ENCODE measurements at regions not wholly inside any gene's neighbourhood (a gene's known extent, or its start where the extent isn't known, plus 50 kb on each side); places are given as distances from the start of the nearest gene placed in this dataset.

DNA sequence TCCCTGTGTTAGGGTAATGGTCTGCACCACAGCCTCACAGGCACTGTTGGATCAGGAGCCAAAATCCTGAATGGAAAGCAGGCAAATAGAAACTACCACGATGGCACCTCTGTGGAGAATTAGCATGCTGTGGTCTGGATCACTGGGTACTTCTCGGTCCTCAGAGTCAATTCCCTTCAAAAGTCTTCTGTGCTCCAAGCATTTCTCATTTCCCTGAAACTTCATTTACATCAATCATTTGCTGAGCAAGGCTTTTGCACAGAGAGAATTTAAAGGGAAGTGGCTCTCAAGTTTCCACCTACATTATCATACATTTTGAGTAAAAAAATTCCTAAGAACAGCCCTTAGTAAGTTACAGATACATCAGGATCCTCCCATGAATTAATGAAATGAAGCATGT is 293.9 kb upstream of the NPSR1 start:
- POLR2A ChIA-PET (ENCODE audit: low non-redundant PET): no interaction called here
- DNase-seq (ENCODE audit: low spot score): no peak
- TF ChIP-seq EZH2 (IDR thresholded peaks at IDR 0.05; ENCODE audit: borderline replicate concordance, low read depth, low read length, poor library complexity, severe bottlenecking): no peak
- TF ChIP-seq, protein P1, sequence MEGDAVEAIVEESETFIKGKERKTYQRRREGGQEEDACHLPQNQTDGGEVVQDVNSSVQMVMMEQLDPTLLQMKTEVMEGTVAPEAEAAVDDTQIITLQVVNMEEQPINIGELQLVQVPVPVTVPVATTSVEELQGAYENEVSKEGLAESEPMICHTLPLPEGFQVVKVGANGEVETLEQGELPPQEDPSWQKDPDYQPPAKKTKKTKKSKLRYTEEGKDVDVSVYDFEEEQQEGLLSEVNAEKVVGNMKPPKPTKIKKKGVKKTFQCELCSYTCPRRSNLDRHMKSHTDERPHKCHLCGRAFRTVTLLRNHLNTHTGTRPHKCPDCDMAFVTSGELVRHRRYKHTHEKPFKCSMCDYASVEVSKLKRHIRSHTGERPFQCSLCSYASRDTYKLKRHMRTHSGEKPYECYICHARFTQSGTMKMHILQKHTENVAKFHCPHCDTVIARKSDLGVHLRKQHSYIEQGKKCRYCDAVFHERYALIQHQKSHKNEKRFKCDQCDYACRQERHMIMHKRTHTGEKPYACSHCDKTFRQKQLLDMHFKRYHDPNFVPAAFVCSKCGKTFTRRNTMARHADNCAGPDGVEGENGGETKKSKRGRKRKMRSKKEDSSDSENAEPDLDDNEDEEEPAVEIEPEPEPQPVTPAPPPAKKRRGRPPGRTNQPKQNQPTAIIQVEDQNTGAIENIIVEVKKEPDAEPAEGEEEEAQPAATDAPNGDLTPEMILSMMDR (conservative IDR thresholded peaks at IDR 0.05; ENCODE audit: low read depth, low read length): no peak
- intact Hi-C loops (cut with micrococcal nuclease; ENCODE audit: unreplicated experiment): no loop called here
- Histone ChIP-seq H3K36me3 (ENCODE audit: insufficient read depth, low read length, poor library complexity, severe bottlenecking) (no peaks in the 10 kb centered on the region), H3K4me1 (ENCODE audit: insufficient read depth, low read length, poor library complexity, severe bottlenecking) (no peaks in the 10 kb centered on the region), H3K4me3 (ENCODE audit: low read depth, low read length, poor library complexity, severe bottlenecking) (no peak overlapping the region), H3K9me3 (ENCODE audit: low read depth, low read length, poor library complexity, severe bottlenecking) (no peaks in the 10 kb centered on the region), H3K27me3 (replicated peaks; ENCODE audit: insufficient read depth, low read depth, low read length, poor library complexity) (no peaks in the 10 kb centered on the region), H3K27ac (ENCODE audit: low read depth, low read length, poor library complexity, severe bottlenecking) (no peak overlapping the region)
- BruUV-seq (replicated peaks): no TSS peak
- CTCF ChIA-PET: no interaction called here

DNA sequence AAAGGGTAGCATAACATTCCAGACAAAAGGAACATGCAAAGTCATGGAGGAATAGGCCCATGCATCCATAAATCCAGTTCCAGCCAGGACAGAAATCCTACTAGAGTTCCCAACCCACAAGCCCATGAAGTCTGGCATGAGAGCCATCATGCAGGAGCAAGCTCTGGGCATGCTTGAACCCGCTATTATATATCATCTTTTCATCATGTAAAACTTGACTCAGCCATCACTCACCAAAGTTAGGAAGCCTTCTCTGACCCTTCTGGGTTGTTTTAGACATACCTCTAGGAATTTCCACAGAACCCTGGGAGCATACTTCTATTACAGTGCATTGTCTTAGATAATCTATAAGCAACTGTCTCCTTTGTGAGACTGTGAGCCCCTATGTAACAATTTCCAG is 293.0 kb upstream of the NPSR1 start:
- H3K27me3 ChIP-seq (replicated peaks; ENCODE audit: insufficient read depth, low read depth, low read length, poor library complexity): no peaks in the 10 kb centered on the region
- POLR2A ChIA-PET (ENCODE audit: low non-redundant PET): no interaction called here
- H3K9me3 ChIP-seq (ENCODE audit: low read depth, low read length, poor library complexity, severe bottlenecking): no peaks in the 10 kb centered on the region
- H3K36me3 ChIP-seq (ENCODE audit: insufficient read depth, low read length, poor library complexity, severe bottlenecking): no peaks in the 10 kb centered on the region
- BruUV-seq (replicated peaks): no TSS peak
- intact Hi-C loops (cut with micrococcal nuclease; ENCODE audit: unreplicated experiment): no loop called here
- CTCF ChIA-PET: no interaction called here
- H3K4me1 ChIP-seq (ENCODE audit: insufficient read depth, low read length, poor library complexity, severe bottlenecking): no peaks in the 10 kb centered on the region
- H3K27ac ChIP-seq (ENCODE audit: low read depth, low read length, poor library complexity, severe bottlenecking): no peak overlapping the region
- no peak for DNase-seq (ENCODE audit: low spot score)
- TF ChIP-seq, protein P1 (conservative IDR thresholded peaks at IDR 0.05; ENCODE audit: low read depth, low read length): no peak
- TF ChIP-seq EZH2 (IDR thresholded peaks at IDR 0.05; ENCODE audit: borderline replicate concordance, low read depth, low read length, poor library complexity, severe bottlenecking): no peak
- H3K4me3 ChIP-seq (ENCODE audit: low read depth, low read length, poor library complexity, severe bottlenecking): no peak overlapping the region

DNA sequence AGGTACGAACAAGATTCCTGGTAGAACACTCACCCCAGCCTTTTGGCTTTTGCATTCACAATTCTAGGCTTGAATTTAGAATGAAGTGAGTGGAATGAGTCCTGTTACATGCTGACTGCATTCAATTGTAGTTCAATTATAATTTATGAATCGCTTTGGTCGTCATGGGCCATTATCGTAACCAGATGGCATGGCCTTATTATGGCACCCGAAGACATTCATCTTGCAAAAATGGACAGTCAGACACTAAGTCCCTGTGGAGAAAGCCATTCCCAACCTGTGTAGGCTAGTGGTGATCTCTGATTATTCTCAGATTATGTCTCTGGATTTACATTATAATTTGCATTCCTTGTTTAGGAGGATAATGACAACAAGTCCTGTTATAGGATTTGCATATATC is 292.4 kb upstream of the NPSR1 start:
- no peak overlapping the region for H3K4me3 ChIP-seq (ENCODE audit: low read depth, low read length, poor library complexity, severe bottlenecking)
- DNase-seq (ENCODE audit: low spot score): no peak
- no peaks in the 10 kb centered on the region for H3K36me3 ChIP-seq (ENCODE audit: insufficient read depth, low read length, poor library complexity, severe bottlenecking)
- BruUV-seq (replicated peaks): no TSS peak
- ChIA-PET POLR2A (ENCODE audit: low non-redundant PET) (no interaction called here), CTCF (no interaction called here)
- intact Hi-C loops (cut with micrococcal nuclease; ENCODE audit: unreplicated experiment): no loop called here
- no peaks in the 10 kb centered on the region for H3K27me3 ChIP-seq (replicated peaks; ENCODE audit: insufficient read depth, low read depth, low read length, poor library complexity)
- H3K27ac ChIP-seq (ENCODE audit: low read depth, low read length, poor library complexity, severe bottlenecking): no peak overlapping the region
- H3K9me3 ChIP-seq (ENCODE audit: low read depth, low read length, poor library complexity, severe bottlenecking): no peaks in the 10 kb centered on the region
- TF ChIP-seq, protein P1 (conservative IDR thresholded peaks at IDR 0.05; ENCODE audit: low read depth, low read length): no peak
- no peak for TF ChIP-seq EZH2 (IDR thresholded peaks at IDR 0.05; ENCODE audit: borderline replicate concordance, low read depth, low read length, poor library complexity, severe bottlenecking)
- H3K4me1 ChIP-seq (ENCODE audit: insufficient read depth, low read length, poor library complexity, severe bottlenecking): no peaks in the 10 kb centered on the region

Measured in A673 (cell line).